Choroid plexus epithelial cell (primary cell): ENCODE measurements at regions not wholly inside any gene's neighbourhood (a gene's known extent, or its start where the extent isn't known, plus 50 kb on each side); places are given as distances from the start of the nearest gene placed in this dataset.

ENCODE experiments used
- DNase-seq: peaks from one replicate; pipeline ENCODE4 v3.0.0-alpha.2; 2010; ENCODE audit warnings: low read depth
- H3K4me3 ChIP-seq: 2 replicates; pipeline ENCODE4 v1.5.1; 2011; ENCODE audit warnings: low read depth, mild to moderate bottlenecking, control low read depth, low read length, moderate library complexity
- CTCF ChIP-seq: conservative IDR thresholded peaks from 2 replicates; pipeline ENCODE4 v1.5.1; 2011; ENCODE audit warnings: low read depth, mild to moderate bottlenecking, control low read depth, inconsistent platforms, low read length, moderate library complexity

DNA sequence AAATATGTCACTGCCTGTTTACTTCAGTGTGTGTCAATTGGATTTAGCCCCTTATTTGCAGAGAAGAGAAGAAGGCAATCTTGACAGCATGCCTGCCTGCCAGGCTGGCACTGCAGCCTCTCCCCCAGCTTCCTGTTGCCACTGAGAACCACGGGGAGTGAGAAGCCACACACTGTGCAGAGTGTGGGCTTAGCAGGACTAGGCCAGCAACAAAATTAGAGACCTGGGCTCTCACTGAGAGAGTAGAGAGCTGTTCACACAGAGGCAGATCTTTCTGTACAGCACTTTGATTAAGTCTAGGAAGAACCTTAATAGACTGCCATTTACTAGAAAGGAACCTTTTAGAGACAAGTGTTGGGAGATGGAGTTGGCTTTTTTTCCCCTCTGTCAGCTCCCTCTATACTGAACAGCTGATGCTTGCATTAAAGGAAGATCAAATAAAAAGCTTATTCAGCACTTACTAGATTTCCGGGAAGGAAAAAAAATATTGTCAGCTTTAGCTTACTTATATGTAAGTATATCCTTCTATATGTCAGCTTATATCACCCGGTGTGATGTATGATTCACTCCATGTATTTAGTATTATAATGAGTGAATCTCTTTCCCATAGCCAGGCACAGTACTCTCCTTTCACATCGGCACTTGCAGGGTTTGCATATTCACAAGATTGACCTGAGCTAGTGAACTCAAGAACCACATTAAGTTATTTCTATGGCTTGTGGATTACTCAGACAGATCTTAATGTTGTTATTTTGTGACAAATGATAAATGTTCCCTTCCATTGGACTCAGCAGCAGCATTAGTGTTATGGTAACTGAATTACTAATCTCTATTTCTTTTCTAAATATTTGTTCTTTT lies 851.0 kb upstream of the EPHA7 start:
- peak; percentile 1 for DNase-seq
- no peak for TF ChIP-seq CTCF
- H3K4me3 ChIP-seq, result no peak overlapping the region

GRCh38 chr6:94269256-94269655 lies 849.9 kb upstream of the EPHA7 start:
- no peak for TF ChIP-seq CTCF
- no peak overlapping the region for H3K4me3 ChIP-seq
- no peak for DNase-seq

DNA sequence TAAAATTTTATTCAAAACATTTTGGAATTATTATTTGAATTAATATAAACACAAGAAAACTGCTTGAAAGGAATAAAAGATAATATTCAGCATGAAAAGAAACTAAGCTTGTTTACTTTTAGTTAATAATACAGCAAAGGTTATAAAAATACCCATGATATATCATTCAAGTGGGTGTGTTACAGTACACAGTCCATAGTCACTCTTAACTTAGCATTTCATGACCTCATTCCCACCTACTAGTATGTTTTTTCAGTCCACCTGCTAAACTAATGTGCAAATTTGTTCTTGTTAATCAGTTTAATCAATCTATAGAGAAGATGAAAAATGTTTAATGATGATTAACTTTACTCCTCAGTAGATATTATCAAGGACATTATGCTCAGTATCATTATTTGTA lies 841.4 kb upstream of the EPHA7 start:
- no peak overlapping the region for H3K4me3 ChIP-seq
- no peak for TF ChIP-seq CTCF
- no peak for DNase-seq

- DNase-seq, result peak; percentile 32
- no peak overlapping the region for H3K4me3 ChIP-seq
- TF ChIP-seq CTCF, result peak; percentile 51
These were observed 835.3 kb upstream of the EPHA7 start for GRCh38 chr6:94254689-94255088.

GRCh38 chr6:94251878-94252277 lies 832.5 kb upstream of the EPHA7 start:
- H3K4me3 ChIP-seq, result no peak overlapping the region
- TF ChIP-seq CTCF, result no peak

DNA sequence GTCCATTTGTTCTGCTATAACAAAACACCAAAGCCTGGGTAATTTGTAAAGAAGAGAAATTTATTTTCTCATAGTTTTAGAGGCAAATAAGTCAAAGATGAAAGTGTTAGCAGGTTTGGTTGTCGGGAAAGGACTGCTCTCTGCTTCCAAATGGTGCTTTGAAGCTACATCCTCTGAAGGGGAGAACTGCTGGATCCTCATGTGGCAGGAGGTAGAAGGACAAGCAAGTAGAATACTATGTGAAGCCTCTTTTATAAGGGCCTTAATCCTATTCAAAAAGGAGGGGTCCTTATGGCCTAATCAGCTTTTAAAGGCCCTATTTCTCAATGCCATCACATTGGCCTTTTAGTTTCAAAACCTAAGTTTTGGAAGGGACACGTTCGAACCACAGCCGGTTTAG lies 826.0 kb upstream of the EPHA7 start:
- no peak overlapping the region for H3K4me3 ChIP-seq
- no peak for TF ChIP-seq CTCF
- DNase-seq, result no peak

More at GRCh38 chr6:94251878-94252277, 832.5 kb upstream of the EPHA7 start:
- DNase-seq, result no peak

GRCh38 chr6:94238868-94239267 lies 819.5 kb upstream of the EPHA7 start:
- TF ChIP-seq CTCF, result no peak
- H3K4me3 ChIP-seq, result no peak overlapping the region
- DNase-seq, result no peak
